Panc1 (cell line): ENCODE measurements at regions not wholly inside any gene's neighbourhood (a gene's known extent, or its start where the extent isn't known, plus 50 kb on each side); places are given as distances from the start of the nearest gene placed in this dataset.

Source experiments
- CTCF ChIP-seq: fragments of 450-650 bp; IDR thresholded peaks from 2 replicates; pipeline ENCODE4 v1.5.1; 2017; ENCODE audit warnings: mild to moderate bottlenecking
- POLR2AphosphoS5 ChIP-seq: IDR thresholded peaks from 2 replicates; pipeline ENCODE4 v1.6.1; 2012; ENCODE audit warnings: mild to moderate bottlenecking, low read depth, low read length, moderate library complexity
- TCF7L2 ChIP-seq: IDR thresholded peaks from 2 replicates; pipeline ENCODE4 v1.6.1; 2011; ENCODE audit warnings: mild to moderate bottlenecking, low read depth, low read length, inconsistent platforms

GRCh38 chr3:39707314-39707909, 102.0 kb upstream of the MYRIP start:
- TF ChIP-seq POLR2AphosphoS5 (no peak), CTCF (peak; percentile 59; the same call in 1 of the 2 replicates), TCF7L2 (no peak)
